DOHH2 (cell line): ENCODE measurements at regions not wholly inside any gene's neighbourhood (a gene's known extent, or its start where the extent isn't known, plus 50 kb on each side); places are given as distances from the start of the nearest gene placed in this dataset.

Experiments
- EZH2phosphoT487 ChIP-seq: fragments of 200-600 bp; sonication (generic); IDR thresholded peaks from 2 replicates; pipeline ENCODE4 v1.6.1; 2017; ENCODE audit warnings: borderline replicate concordance, mild to moderate bottlenecking, antibody characterized with exemption, low read length, moderate library complexity, mixed read lengths
- TF ChIP-seq, protein P1 (sequence below): fragments of 200-600 bp; sonication (generic); IDR thresholded peaks from one replicate; pipeline ENCODE4 v1.5.1; 2014; ENCODE audit warnings: antibody characterized with exemption, mild to moderate bottlenecking, low read depth, low read length; ENCODE audit not compliant: poor library complexity, severe bottlenecking

GRCh38 chr5:82396871-82397514 lies 118.8 kb upstream of the RPS23 start:
- TF ChIP-seq, protein P1, sequence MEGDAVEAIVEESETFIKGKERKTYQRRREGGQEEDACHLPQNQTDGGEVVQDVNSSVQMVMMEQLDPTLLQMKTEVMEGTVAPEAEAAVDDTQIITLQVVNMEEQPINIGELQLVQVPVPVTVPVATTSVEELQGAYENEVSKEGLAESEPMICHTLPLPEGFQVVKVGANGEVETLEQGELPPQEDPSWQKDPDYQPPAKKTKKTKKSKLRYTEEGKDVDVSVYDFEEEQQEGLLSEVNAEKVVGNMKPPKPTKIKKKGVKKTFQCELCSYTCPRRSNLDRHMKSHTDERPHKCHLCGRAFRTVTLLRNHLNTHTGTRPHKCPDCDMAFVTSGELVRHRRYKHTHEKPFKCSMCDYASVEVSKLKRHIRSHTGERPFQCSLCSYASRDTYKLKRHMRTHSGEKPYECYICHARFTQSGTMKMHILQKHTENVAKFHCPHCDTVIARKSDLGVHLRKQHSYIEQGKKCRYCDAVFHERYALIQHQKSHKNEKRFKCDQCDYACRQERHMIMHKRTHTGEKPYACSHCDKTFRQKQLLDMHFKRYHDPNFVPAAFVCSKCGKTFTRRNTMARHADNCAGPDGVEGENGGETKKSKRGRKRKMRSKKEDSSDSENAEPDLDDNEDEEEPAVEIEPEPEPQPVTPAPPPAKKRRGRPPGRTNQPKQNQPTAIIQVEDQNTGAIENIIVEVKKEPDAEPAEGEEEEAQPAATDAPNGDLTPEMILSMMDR, result no peak
- no peak for TF ChIP-seq EZH2phosphoT487
